Natural killer cell (primary cell): ENCODE measurements at regions not wholly inside any gene's neighbourhood (a gene's known extent, or its start where the extent isn't known, plus 50 kb on each side); places are given as distances from the start of the nearest gene placed in this dataset.

Experiments
- ATAC-seq, 3 donors: fragments of 150-1000 bp in 2 of 3; fragments of 200-7000 bp in 1 of 3; cut with Tn5 transposase; 1 replicate in 1 of 3; 2 replicates in 2 of 3; pipeline ENCODE4 v1.10.0; 2021; ENCODE audit warnings: mild to moderate bottlenecking in 2 of 3, moderate library complexity in 2 of 3
- DNase-seq, 2 donors: peaks; one replicate each; pipeline versions ENCODE4 v3.0.0 to v3.0.0-alpha.2; 2013 to 2021; ENCODE audit warnings: mixed read lengths in 1 of 2
- H3K27ac ChIP-seq: one replicate; pipeline ENCODE4 v1.5.1; 2013; ENCODE audit warnings: mild to moderate bottlenecking, low read length
- H3K27me3 ChIP-seq: one replicate; pipeline ENCODE4 v1.6.1; 2013; ENCODE audit warnings: low read length; ENCODE audit not compliant: control insufficient read depth, insufficient read depth
- H3K36me3 ChIP-seq: one replicate; pipeline ENCODE4 v1.6.1; 2013; ENCODE audit warnings: low read length; ENCODE audit not compliant: control insufficient read depth, insufficient read depth
- H3K4me1 ChIP-seq: one replicate; pipeline ENCODE4 v1.6.1; 2013; ENCODE audit warnings: low read length; ENCODE audit not compliant: control insufficient read depth, insufficient read depth
- H3K4me3 ChIP-seq: one replicate; pipeline ENCODE4 v1.5.1; 2013; ENCODE audit warnings: low read length
- H3K9me3 ChIP-seq: one replicate; pipeline ENCODE4 v1.6.1; 2013; ENCODE audit warnings: low read length; ENCODE audit not compliant: control insufficient read depth, insufficient read depth
- H3K27ac Mint-ChIP-seq, 2 donors: one replicate each; pipeline ENCODE4 v1.8.0; 2022; ENCODE audit warnings: mild to moderate bottlenecking in 2 of 2, mixed read lengths in 2 of 2, moderate library complexity in 1 of 2
- H3K27me3 Mint-ChIP-seq, 2 donors: one replicate each; pipeline ENCODE4 v1.8.0; 2022; ENCODE audit warnings: low read depth in 2 of 2, mixed read lengths in 2 of 2
- H3K36me3 Mint-ChIP-seq: one replicate; pipeline ENCODE4 v1.8.0; 2022; ENCODE audit warnings: mixed read lengths
- H3K4me1 Mint-ChIP-seq, 2 donors: one replicate each; pipeline ENCODE4 v1.8.0; 2022; ENCODE audit warnings: mixed read lengths in 2 of 2
- H3K4me3 Mint-ChIP-seq: one replicate; pipeline ENCODE4 v1.8.0; 2022; ENCODE audit warnings: mild to moderate bottlenecking, moderate library complexity, mixed read lengths
- H3K9me3 Mint-ChIP-seq, 2 donors: one replicate each; pipeline ENCODE4 v1.8.0; 2022; ENCODE audit warnings: mixed read lengths in 2 of 2
- CTCF ChIP-seq: fragments of 200-600 bp; IDR thresholded peaks from one replicate; pipeline ENCODE4 v1.8.0; 2022; ENCODE audit warnings: antibody characterized with exemption
- WGBS: methylation state at CpG from one replicate; pipeline ENCODE4 v1.1.7; 2013; ENCODE audit warnings: missing lambda C conversion rate; ENCODE audit not compliant: insufficient coverage; 5-methylcytosine and 5-hydroxymethylcytosine counted together
- intact Hi-C: fragments of 100-400 bp; cut with micrococcal nuclease; formaldehyde crosslinking; loops from one replicate; pipeline ENCODE4 v1.14.2; 2022

- H3K27me3 Mint-ChIP-seq = no peaks in the 10 kb centered on the region
- peaks cover 10% of the 10 kb centered on the region in 2 donors for H3K9me3 Mint-ChIP-seq
- H3K27ac Mint-ChIP-seq = no peak overlapping the region
- H3K4me1 Mint-ChIP-seq = no peaks in the 10 kb centered on the region
- peaks cover 4% of the 10 kb centered on the region for H3K36me3 Mint-ChIP-seq
- H3K36me3 ChIP-seq = no peaks in the 10 kb centered on the region
- TF ChIP-seq CTCF = no peak
- DNase-seq (no peak), ATAC-seq (no peak)
- no CpG with 5 or more reads among the region's 1 CpG for WGBS
- no peak overlapping the region for H3K27ac ChIP-seq
- H3K27me3 ChIP-seq = no peaks in the 10 kb centered on the region
- no peaks in the 10 kb centered on the region for H3K9me3 ChIP-seq
- H3K4me1 ChIP-seq = no peaks in the 10 kb centered on the region
- no peak overlapping the region for H3K4me3 Mint-ChIP-seq
- H3K4me3 ChIP-seq = no peak overlapping the region
- intact Hi-C loops = no loop called here
Observed at GRCh38 chr14:44009642-44010041, 497.4 kb downstream of the FSCB start.

GRCh38 chr14:43988989-43989388 is 518.1 kb downstream of the FSCB start:
- Histone ChIP-seq H3K27ac (no peak overlapping the region), H3K4me1 (no peaks in the 10 kb centered on the region), H3K4me3 (no peak overlapping the region), H3K36me3 (no peaks in the 10 kb centered on the region), H3K27me3 (no peaks in the 10 kb centered on the region), H3K9me3 (no peaks in the 10 kb centered on the region)
- Mint-ChIP-seq H3K4me3 (no peak overlapping the region), H3K27ac (no peak overlapping the region), H3K27me3 (no peaks in the 10 kb centered on the region), H3K9me3 (peaks cover 6 to 15% of the 10 kb centered on the region in 2 donors), H3K4me1 (no peaks in the 10 kb centered on the region), H3K36me3 (no peaks in the 10 kb centered on the region)
- no peak for TF ChIP-seq CTCF
- DNase-seq (no peak), ATAC-seq (no peak)
- intact Hi-C loops = no loop called here

- no peaks in the 10 kb centered on the region for H3K27me3 Mint-ChIP-seq
- intact Hi-C loops = no loop called here
- TF ChIP-seq CTCF = no peak
- no peaks in the 10 kb centered on the region for H3K4me1 ChIP-seq
- H3K27me3 ChIP-seq = no peaks in the 10 kb centered on the region
- no peak overlapping the region for H3K4me3 ChIP-seq
- ATAC-seq (no peak), DNase-seq (no peak)
- peaks cover 2% of the 10 kb centered on the region for H3K9me3 ChIP-seq
- no peak overlapping the region for H3K4me3 Mint-ChIP-seq
- no peak overlapping the region for H3K27ac ChIP-seq
- peaks cover 5% of the 10 kb centered on the region for H3K36me3 Mint-ChIP-seq
- no peaks in the 10 kb centered on the region for H3K36me3 ChIP-seq
- WGBS = 92% methylated on average over 8 of the region's 8 CpGs
- H3K4me1 Mint-ChIP-seq = no peaks in the 10 kb centered on the region
- no peak overlapping the region for H3K27ac Mint-ChIP-seq
- H3K9me3 Mint-ChIP-seq = peaks cover 8 to 22% of the 10 kb centered on the region in 2 donors
Observed at GRCh38 chr14:43983721-43984120, 523.4 kb downstream of the FSCB start.

- no peak for DNase-seq
- 87% methylated on average over 3 of the region's 3 CpGs for WGBS
- Histone ChIP-seq H3K27ac (no peak overlapping the region), H3K4me3 (no peak overlapping the region), H3K9me3 (peaks cover 2% of the 10 kb centered on the region), H3K4me1 (no peaks in the 10 kb centered on the region), H3K27me3 (no peaks in the 10 kb centered on the region), H3K36me3 (no peaks in the 10 kb centered on the region)
- Mint-ChIP-seq H3K4me1 (no peaks in the 10 kb centered on the region), H3K9me3 (peaks cover 10 to 23% of the 10 kb centered on the region in 2 donors), H3K36me3 (peaks cover 7% of the 10 kb centered on the region), H3K4me3 (no peak overlapping the region), H3K27ac (no peak overlapping the region), H3K27me3 (no peaks in the 10 kb centered on the region)
- ATAC-seq = no peak
- TF ChIP-seq CTCF = no peak
- intact Hi-C loops = no loop called here
Observed at GRCh38 chr14:43981135-43981768, 525.8 kb downstream of the FSCB start.
